ENCODE measurements at regions not wholly inside any gene's neighbourhood (a gene's known extent, or its start where the extent isn't known, plus 50 kb on each side); places are given as distances from the start of the nearest gene placed in this dataset.
A peak's percentile ranks its signal among the peaks of the same experiment; 100 is the strongest.

DNA sequence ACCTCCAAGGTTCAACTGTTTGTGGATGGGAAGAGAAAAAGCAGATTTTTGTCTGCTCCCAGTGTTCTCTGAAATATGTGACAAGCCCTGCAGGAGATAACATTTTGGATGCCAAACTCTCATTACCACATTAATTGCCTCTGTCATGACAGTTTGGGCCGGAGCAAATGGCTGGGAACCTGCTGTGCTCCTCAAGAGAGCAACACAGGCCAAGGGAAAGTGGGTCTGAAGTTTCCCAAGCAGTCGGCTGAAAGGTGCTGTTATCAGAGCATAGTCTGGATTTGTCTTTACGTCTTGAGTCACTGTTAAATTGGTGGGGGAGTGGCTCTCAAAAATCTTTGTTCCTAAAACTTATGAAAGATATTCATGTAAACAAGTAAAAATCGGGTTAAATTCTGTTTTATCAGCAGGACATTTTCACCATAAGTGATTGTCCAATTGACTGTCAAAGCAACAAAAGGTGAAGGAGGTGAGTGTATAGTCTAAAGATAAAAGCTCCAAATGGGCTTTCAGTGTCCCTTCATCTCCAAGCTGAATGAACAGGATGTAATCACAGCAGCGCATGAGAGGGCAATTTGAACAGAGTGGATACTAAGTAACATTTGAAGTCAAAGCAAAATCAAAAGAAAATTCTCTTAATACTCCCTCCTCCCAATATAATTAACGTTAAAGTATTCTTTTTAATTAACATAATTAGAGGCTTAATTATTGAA, 844.8 kb downstream of the PCDH17 start:
- DNase-seq (ENCODE audit: low spot score) = no peak
- H3K9ac ChIP-seq (ENCODE audit: low read depth in 1 of 2, low read length in 2 of 2) = no peak overlapping the region
- TF ChIP-seq, protein P1, sequence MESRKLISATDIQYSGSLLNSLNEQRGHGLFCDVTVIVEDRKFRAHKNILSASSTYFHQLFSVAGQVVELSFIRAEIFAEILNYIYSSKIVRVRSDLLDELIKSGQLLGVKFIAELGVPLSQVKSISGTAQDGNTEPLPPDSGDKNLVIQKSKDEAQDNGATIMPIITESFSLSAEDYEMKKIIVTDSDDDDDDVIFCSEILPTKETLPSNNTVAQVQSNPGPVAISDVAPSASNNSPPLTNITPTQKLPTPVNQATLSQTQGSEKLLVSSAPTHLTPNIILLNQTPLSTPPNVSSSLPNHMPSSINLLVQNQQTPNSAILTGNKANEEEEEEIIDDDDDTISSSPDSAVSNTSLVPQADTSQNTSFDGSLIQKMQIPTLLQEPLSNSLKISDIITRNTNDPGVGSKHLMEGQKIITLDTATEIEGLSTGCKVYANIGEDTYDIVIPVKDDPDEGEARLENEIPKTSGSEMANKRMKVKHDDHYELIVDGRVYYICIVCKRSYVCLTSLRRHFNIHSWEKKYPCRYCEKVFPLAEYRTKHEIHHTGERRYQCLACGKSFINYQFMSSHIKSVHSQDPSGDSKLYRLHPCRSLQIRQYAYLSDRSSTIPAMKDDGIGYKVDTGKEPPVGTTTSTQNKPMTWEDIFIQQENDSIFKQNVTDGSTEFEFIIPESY (IDR thresholded peaks at IDR 0.05) = no peak
- no peak for TF ChIP-seq YY1 (IDR thresholded peaks at IDR 0.05)
- no peak for TF ChIP-seq RAD21 (IDR thresholded peaks at IDR 0.05)
- TF ChIP-seq SP1 (IDR thresholded peaks at IDR 0.05) = no peak
- no peak for TF ChIP-seq FOXA1 (IDR thresholded peaks at IDR 0.05)
- no peak for TF ChIP-seq RXRA (IDR thresholded peaks at IDR 0.05)
- TF ChIP-seq, protein P2, sequence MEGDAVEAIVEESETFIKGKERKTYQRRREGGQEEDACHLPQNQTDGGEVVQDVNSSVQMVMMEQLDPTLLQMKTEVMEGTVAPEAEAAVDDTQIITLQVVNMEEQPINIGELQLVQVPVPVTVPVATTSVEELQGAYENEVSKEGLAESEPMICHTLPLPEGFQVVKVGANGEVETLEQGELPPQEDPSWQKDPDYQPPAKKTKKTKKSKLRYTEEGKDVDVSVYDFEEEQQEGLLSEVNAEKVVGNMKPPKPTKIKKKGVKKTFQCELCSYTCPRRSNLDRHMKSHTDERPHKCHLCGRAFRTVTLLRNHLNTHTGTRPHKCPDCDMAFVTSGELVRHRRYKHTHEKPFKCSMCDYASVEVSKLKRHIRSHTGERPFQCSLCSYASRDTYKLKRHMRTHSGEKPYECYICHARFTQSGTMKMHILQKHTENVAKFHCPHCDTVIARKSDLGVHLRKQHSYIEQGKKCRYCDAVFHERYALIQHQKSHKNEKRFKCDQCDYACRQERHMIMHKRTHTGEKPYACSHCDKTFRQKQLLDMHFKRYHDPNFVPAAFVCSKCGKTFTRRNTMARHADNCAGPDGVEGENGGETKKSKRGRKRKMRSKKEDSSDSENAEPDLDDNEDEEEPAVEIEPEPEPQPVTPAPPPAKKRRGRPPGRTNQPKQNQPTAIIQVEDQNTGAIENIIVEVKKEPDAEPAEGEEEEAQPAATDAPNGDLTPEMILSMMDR (IDR thresholded peaks at IDR 0.05; ENCODE audit: low read depth, low read length, missing input control) = no peak
- no peak for TF ChIP-seq FOXA2 (IDR thresholded peaks at IDR 0.05)
- TF ChIP-seq, protein P3, sequence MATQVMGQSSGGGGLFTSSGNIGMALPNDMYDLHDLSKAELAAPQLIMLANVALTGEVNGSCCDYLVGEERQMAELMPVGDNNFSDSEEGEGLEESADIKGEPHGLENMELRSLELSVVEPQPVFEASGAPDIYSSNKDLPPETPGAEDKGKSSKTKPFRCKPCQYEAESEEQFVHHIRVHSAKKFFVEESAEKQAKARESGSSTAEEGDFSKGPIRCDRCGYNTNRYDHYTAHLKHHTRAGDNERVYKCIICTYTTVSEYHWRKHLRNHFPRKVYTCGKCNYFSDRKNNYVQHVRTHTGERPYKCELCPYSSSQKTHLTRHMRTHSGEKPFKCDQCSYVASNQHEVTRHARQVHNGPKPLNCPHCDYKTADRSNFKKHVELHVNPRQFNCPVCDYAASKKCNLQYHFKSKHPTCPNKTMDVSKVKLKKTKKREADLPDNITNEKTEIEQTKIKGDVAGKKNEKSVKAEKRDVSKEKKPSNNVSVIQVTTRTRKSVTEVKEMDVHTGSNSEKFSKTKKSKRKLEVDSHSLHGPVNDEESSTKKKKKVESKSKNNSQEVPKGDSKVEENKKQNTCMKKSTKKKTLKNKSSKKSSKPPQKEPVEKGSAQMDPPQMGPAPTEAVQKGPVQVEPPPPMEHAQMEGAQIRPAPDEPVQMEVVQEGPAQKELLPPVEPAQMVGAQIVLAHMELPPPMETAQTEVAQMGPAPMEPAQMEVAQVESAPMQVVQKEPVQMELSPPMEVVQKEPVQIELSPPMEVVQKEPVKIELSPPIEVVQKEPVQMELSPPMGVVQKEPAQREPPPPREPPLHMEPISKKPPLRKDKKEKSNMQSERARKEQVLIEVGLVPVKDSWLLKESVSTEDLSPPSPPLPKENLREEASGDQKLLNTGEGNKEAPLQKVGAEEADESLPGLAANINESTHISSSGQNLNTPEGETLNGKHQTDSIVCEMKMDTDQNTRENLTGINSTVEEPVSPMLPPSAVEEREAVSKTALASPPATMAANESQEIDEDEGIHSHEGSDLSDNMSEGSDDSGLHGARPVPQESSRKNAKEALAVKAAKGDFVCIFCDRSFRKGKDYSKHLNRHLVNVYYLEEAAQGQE (IDR thresholded peaks at IDR 0.05) = no peak

DNA sequence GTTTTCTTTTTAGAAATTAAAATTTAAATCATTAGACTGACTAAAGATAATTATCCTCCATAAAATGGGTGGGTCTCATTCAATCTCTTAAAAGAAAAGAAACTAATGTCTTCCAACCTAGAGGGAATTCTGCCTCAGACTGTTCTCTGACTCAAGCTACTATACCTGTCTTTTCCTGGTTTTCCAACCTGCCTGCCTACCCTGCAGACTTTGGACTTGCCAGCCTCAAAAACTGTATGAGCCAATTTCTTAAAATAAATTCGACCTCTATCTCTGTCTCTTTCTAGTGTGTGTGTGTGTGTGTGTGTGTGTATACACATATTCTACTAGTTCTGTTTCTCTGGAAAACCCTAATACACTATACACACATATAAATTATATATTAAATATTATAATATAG, 847.3 kb downstream of the PCDH17 start:
- TF ChIP-seq EGR1 (IDR thresholded peaks at IDR 0.05; ENCODE audit: low read depth in 2 of 2) (no peak), YY1 (IDR thresholded peaks at IDR 0.05) (no peak), HNF4A (conservative IDR thresholded peaks at IDR 0.05) (peak; percentile 86 to 88), FOXA2 (IDR thresholded peaks at IDR 0.05) (no peak), HNF4G (IDR thresholded peaks at IDR 0.05) (peak; percentile 38), RAD21 (IDR thresholded peaks at IDR 0.05) (peak in 1 of 2 donors; percentile 32), RXRA (IDR thresholded peaks at IDR 0.05) (peak; percentile 12 to 37), SP1 (IDR thresholded peaks at IDR 0.05) (peak; percentile 70), GABPA (IDR thresholded peaks at IDR 0.05 in 1 of 2, conservative IDR thresholded peaks at IDR 0.05 in 1 of 2) (no peak), JUND (IDR thresholded peaks at IDR 0.05) (peak in 1 of 2 donors; percentile 16), NR2F2 (IDR thresholded peaks at IDR 0.05) (no peak), TAF1 (conservative IDR thresholded peaks at IDR 0.05) (no peak), FOXA1 (IDR thresholded peaks at IDR 0.05) (no peak)
- TF ChIP-seq, protein P1 (IDR thresholded peaks at IDR 0.05) = peak; percentile 32
- TF ChIP-seq, protein P2 (IDR thresholded peaks at IDR 0.05; ENCODE audit: low read depth, low read length, missing input control) = no peak
- TF ChIP-seq, protein P4, sequence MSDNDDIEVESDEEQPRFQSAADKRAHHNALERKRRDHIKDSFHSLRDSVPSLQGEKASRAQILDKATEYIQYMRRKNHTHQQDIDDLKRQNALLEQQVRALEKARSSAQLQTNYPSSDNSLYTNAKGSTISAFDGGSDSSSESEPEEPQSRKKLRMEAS (IDR thresholded peaks at IDR 0.05) = no peak
- Histone ChIP-seq H3K4me3 (ENCODE audit: low read depth in 1 of 3, low read length in 3 of 3) (no peak overlapping the region), H3K27me3 (ENCODE audit: control insufficient read depth in 4 of 4, insufficient read depth in 4 of 4, low read length in 3 of 4) (no peaks in the 10 kb centered on the region), H3K4me1 (ENCODE audit: control insufficient read depth in 4 of 4, insufficient read depth in 4 of 4, low read length in 3 of 4) (peaks cover 0 to 2% (median 0%) of the 10 kb centered on the region in 4 donors), H3K36me3 (ENCODE audit: control insufficient read depth in 4 of 4, insufficient read depth in 3 of 4, low read depth in 1 of 4, low read length in 3 of 4) (no peaks in the 10 kb centered on the region), H3K9ac (ENCODE audit: low read depth in 1 of 2, low read length in 2 of 2) (no peak overlapping the region), H3K27ac (ENCODE audit: low read depth in 1 of 2, low read length in 2 of 2) (no peak overlapping the region), H3K9me3 (ENCODE audit: control insufficient read depth in 4 of 4, low read length in 3 of 4) (no peaks in the 10 kb centered on the region)
- WGBS = 18% methylated on average over 1 of the region's 1 CpG
- no peak for DNase-seq (ENCODE audit: low spot score)

More for the DNA sequence above, 844.8 kb downstream of the PCDH17 start:
- Histone ChIP-seq H3K27ac (ENCODE audit: low read depth in 1 of 2, low read length in 2 of 2) (no peak overlapping the region), H3K4me3 (ENCODE audit: low read depth in 1 of 3, low read length in 3 of 3) (no peak overlapping the region), H3K27me3 (ENCODE audit: control insufficient read depth in 4 of 4, insufficient read depth in 4 of 4, low read length in 3 of 4) (no peaks in the 10 kb centered on the region), H3K9me3 (ENCODE audit: control insufficient read depth in 4 of 4, low read length in 3 of 4) (no peaks in the 10 kb centered on the region), H3K4me1 (ENCODE audit: control insufficient read depth in 4 of 4, insufficient read depth in 4 of 4, low read length in 3 of 4) (peaks cover 0 to 2% (median 0%) of the 10 kb centered on the region in 4 donors), H3K36me3 (ENCODE audit: control insufficient read depth in 4 of 4, insufficient read depth in 3 of 4, low read depth in 1 of 4, low read length in 3 of 4) (no peaks in the 10 kb centered on the region)
- 72% methylated on average over 6 of the region's 6 CpGs for WGBS
